ENCODE measurements at regions not wholly inside any gene's neighbourhood (a gene's known extent, or its start where the extent isn't known, plus 50 kb on each side); places are given as distances from the start of the nearest gene placed in this dataset.

DNA sequence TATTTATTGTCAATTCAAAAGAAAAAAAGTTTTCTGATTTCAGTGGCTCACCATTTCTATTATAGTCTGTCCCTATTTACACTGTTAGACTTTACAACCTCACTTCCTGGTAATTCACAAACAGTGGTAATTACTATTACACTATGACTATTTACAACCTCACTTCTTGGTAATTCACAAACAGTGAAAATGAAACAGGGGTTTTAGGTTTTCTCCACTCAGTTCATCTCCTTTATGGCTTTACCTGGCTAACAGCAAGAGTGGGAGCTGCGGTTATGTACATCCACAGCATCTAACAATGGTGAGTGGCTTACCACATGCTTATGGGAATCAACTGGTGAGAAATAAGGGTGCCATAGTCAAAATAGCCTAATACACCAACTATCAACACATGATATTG is 166.4 kb downstream of the CASP12 start:
- H3K27me3 ChIP-seq (ENCODE audit: insufficient read depth, insufficient read length) = no peaks in the 10 kb centered on the region
- H3K4me3 ChIP-seq (ENCODE audit: insufficient read length, low read depth) = no peak overlapping the region
- no peak for DNase-seq (ENCODE audit: low read depth, low spot score)
- no peaks in the 10 kb centered on the region for H3K36me3 ChIP-seq (ENCODE audit: insufficient read depth, insufficient read length, low read length)
- no peaks in the 10 kb centered on the region for H3K9me3 ChIP-seq (ENCODE audit: insufficient read depth, low read length)
- H3K4me1 ChIP-seq (ENCODE audit: insufficient read depth, insufficient read length) = no peaks in the 10 kb centered on the region
- no peak overlapping the region for H3K9ac ChIP-seq (ENCODE audit: insufficient read length, low read depth)
- TF ChIP-seq ZNF274 (IDR thresholded peaks at IDR 0.05; ENCODE audit: low read depth, low read length) = no peak
- no peak for TF ChIP-seq SUZ12 (IDR thresholded peaks at IDR 0.05; ENCODE audit: extremely low read depth, insufficient read depth, insufficient read length)
- no peak for TF ChIP-seq YY1 (IDR thresholded peaks at IDR 0.05; ENCODE audit: insufficient read depth, insufficient read length)

DNA sequence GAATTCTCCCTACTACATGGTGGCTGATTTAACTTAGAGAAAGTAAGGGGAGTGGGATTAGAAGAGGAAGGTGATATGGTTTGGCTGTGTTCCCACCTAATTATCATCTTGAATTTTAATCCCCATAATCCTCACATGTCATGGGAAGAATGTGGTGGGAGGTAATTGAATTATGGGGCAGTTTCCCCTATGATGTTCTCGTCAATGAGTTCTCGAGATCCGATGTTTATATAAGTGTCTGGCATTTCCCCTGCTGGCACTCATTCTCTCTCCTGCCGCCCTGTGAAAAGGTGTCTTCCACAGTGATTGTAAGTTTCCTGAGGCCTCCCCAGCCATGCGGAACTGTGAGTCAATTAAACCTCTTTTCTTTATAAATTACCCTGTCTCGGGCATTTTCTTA is 169.3 kb downstream of the CASP12 start:
- Histone ChIP-seq H3K4me3 (ENCODE audit: insufficient read length, low read depth) (no peak overlapping the region), H3K27me3 (ENCODE audit: insufficient read depth, insufficient read length) (no peaks in the 10 kb centered on the region), H3K36me3 (ENCODE audit: insufficient read depth, insufficient read length, low read length) (no peaks in the 10 kb centered on the region), H3K4me1 (ENCODE audit: insufficient read depth, insufficient read length) (no peaks in the 10 kb centered on the region), H3K9ac (ENCODE audit: insufficient read length, low read depth) (no peak overlapping the region), H3K9me3 (ENCODE audit: insufficient read depth, low read length) (no peaks in the 10 kb centered on the region)
- DNase-seq (ENCODE audit: low read depth, low spot score) = no peak
- TF ChIP-seq SUZ12 (IDR thresholded peaks at IDR 0.05; ENCODE audit: extremely low read depth, insufficient read depth, insufficient read length) (no peak), YY1 (IDR thresholded peaks at IDR 0.05; ENCODE audit: insufficient read depth, insufficient read length) (no peak), ZNF274 (IDR thresholded peaks at IDR 0.05; ENCODE audit: low read depth, low read length) (no peak)

DNA sequence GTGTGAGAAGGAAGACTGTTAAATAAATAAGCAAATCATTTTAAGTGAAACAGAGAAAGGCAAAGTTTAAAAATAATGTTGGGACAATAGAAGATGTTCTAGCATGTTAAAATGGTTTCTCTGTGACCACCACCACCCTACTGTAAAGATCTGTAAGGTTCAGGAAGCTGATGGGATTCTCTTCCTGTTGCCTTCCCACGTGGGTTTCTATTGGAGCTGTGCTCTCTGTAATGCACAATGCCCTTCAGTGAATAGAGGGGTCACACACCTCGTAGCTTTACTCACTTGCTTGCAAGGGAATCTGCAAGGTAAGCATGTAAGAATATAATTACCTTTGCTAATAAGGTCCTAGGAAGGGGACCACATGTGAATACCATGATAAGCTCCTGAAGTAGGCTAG is 170.5 kb downstream of the CASP12 start:
- no peaks in the 10 kb centered on the region for H3K4me1 ChIP-seq (ENCODE audit: insufficient read depth, insufficient read length)
- DNase-seq (ENCODE audit: low read depth, low spot score) = no peak
- no peaks in the 10 kb centered on the region for H3K9me3 ChIP-seq (ENCODE audit: insufficient read depth, low read length)
- no peaks in the 10 kb centered on the region for H3K36me3 ChIP-seq (ENCODE audit: insufficient read depth, insufficient read length, low read length)
- no peak overlapping the region for H3K4me3 ChIP-seq (ENCODE audit: insufficient read length, low read depth)
- H3K27me3 ChIP-seq (ENCODE audit: insufficient read depth, insufficient read length) = no peaks in the 10 kb centered on the region
- H3K9ac ChIP-seq (ENCODE audit: insufficient read length, low read depth) = no peak overlapping the region
- TF ChIP-seq ZNF274 (IDR thresholded peaks at IDR 0.05; ENCODE audit: low read depth, low read length) = no peak
- no peak for TF ChIP-seq SUZ12 (IDR thresholded peaks at IDR 0.05; ENCODE audit: extremely low read depth, insufficient read depth, insufficient read length)
- no peak for TF ChIP-seq YY1 (IDR thresholded peaks at IDR 0.05; ENCODE audit: insufficient read depth, insufficient read length)

DNA sequence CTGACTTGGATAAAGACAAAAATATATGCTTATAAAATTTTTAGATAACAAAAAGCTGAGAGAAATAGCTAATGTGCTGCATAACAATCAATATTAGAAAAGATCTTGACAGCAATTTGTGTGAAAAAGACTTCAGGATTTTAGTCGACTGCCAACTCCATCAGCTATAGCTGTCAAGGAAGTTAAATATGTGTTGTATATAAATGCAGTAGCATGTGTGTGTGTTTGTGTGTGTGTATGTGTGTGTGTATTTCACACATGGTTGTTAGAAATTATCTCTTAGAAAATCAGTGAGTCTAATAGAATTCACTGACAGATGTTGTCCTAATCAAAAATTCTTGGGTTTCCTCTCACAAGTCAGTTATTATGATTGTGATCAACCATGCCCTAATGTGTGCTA is 171.2 kb downstream of the CASP12 start:
- H3K4me1 ChIP-seq (ENCODE audit: insufficient read depth, insufficient read length) = no peaks in the 10 kb centered on the region
- no peak overlapping the region for H3K4me3 ChIP-seq (ENCODE audit: insufficient read length, low read depth)
- H3K36me3 ChIP-seq (ENCODE audit: insufficient read depth, insufficient read length, low read length) = no peaks in the 10 kb centered on the region
- DNase-seq (ENCODE audit: low read depth, low spot score) = no peak
- TF ChIP-seq YY1 (IDR thresholded peaks at IDR 0.05; ENCODE audit: insufficient read depth, insufficient read length) (no peak), SUZ12 (IDR thresholded peaks at IDR 0.05; ENCODE audit: extremely low read depth, insufficient read depth, insufficient read length) (no peak), ZNF274 (IDR thresholded peaks at IDR 0.05; ENCODE audit: low read depth, low read length) (no peak)
- no peak overlapping the region for H3K9ac ChIP-seq (ENCODE audit: insufficient read length, low read depth)
- no peaks in the 10 kb centered on the region for H3K27me3 ChIP-seq (ENCODE audit: insufficient read depth, insufficient read length)
- H3K9me3 ChIP-seq (ENCODE audit: insufficient read depth, low read length) = no peaks in the 10 kb centered on the region

DNA sequence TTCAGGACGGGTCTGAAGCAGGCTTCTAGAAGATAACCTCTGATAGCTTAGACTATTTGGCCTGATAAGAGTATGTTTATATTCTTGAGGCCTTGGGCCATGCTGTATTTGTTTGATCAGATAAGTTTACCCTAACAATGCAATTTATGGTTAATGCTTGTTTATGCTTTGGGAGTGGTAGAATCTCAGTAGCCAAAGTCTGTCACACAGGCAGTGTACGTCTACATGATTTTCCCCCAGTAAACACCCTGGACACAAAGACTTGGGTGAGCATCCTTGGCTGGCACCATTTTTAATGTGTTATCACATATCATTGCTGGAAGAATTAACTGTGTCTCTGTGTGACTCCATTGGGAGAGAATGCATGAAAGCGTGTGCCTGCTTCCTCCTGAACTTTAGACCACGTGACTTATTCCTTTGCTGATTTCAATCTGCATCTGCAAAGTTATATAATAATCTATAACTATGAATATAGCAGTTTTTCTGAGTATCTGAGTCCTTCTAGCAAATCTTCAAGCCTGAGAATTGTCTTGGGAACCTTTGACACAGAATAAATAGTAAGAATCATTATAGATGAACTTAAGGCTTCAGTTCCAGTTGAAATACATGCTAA is 172.4 kb downstream of the CASP12 start:
- TF ChIP-seq SUZ12 (IDR thresholded peaks at IDR 0.05; ENCODE audit: extremely low read depth, insufficient read depth, insufficient read length) (no peak), YY1 (IDR thresholded peaks at IDR 0.05; ENCODE audit: insufficient read depth, insufficient read length) (no peak), ZNF274 (IDR thresholded peaks at IDR 0.05; ENCODE audit: low read depth, low read length) (no peak)
- H3K4me1 ChIP-seq (ENCODE audit: insufficient read depth, insufficient read length) = no peaks in the 10 kb centered on the region
- no peak for DNase-seq (ENCODE audit: low read depth, low spot score)
- H3K4me3 ChIP-seq (ENCODE audit: insufficient read length, low read depth) = no peak overlapping the region
- H3K27me3 ChIP-seq (ENCODE audit: insufficient read depth, insufficient read length) = no peaks in the 10 kb centered on the region
- no peaks in the 10 kb centered on the region for H3K9me3 ChIP-seq (ENCODE audit: insufficient read depth, low read length)
- no peak overlapping the region for H3K9ac ChIP-seq (ENCODE audit: insufficient read length, low read depth)
- no peaks in the 10 kb centered on the region for H3K36me3 ChIP-seq (ENCODE audit: insufficient read depth, insufficient read length, low read length)

DNA sequence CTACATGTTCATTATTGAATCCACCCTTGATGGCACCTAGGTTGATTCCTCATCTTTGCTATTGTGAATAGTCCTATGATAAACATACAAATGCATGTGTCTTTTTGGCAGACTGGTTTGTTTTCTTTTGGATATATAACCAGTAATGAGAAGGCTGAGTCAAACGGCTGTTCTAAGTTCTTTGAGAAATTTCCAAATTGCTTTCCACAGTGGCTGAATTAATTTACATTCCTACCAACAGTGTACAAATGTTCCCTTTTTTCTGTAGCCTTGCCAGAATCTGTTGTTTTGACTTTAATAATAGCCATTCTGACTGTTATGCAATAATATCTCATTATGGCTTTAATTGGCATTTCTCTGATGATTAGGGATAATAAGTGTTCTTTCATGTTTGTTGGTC is 184.9 kb downstream of the CASP12 start:
- Histone ChIP-seq H3K4me1 (ENCODE audit: insufficient read depth, insufficient read length) (no peaks in the 10 kb centered on the region), H3K9me3 (ENCODE audit: insufficient read depth, low read length) (no peaks in the 10 kb centered on the region), H3K27me3 (ENCODE audit: insufficient read depth, insufficient read length) (no peaks in the 10 kb centered on the region), H3K4me3 (ENCODE audit: insufficient read length, low read depth) (no peak overlapping the region), H3K9ac (ENCODE audit: insufficient read length, low read depth) (no peak overlapping the region), H3K36me3 (ENCODE audit: insufficient read depth, insufficient read length, low read length) (no peaks in the 10 kb centered on the region)
- no peak for DNase-seq (ENCODE audit: low read depth, low spot score)
- TF ChIP-seq ZNF274 (IDR thresholded peaks at IDR 0.05; ENCODE audit: low read depth, low read length) (no peak), YY1 (IDR thresholded peaks at IDR 0.05; ENCODE audit: insufficient read depth, insufficient read length) (no peak), SUZ12 (IDR thresholded peaks at IDR 0.05; ENCODE audit: extremely low read depth, insufficient read depth, insufficient read length) (no peak)

DNA sequence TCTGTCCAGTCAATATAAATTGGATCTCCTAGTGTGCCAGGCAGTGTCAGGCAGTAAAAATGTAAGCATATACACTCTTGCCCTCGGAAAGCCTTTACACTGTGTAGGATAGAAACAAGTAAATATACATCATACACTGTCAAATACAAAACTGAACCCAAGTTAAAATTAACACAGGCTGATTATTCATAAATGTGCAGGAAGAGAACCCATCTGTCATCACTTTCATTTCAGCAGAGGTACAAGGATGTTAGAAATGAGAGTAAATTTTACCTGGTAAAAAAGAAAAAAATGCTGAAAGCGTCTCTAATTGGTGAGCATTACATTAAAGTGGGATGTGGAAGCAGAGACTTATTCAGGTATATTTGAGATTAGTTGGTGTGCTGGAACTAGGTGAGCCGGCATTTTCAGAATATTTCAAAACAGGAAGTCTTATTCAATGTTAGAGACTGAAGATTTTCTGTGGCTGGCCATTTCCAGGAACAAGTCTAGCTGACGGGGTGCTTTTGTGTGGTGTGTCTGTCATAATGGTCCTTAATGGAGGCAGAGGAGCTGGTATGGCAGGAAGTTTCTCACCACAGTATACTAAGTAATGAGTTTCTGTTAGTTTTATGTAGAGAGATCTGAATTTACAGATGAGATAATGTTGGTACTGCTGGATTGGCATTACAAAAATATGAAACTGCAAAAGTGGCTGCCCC is 192.6 kb downstream of the CASP12 start:
- DNase-seq (ENCODE audit: low read depth, low spot score) = no peak
- Histone ChIP-seq H3K4me3 (ENCODE audit: insufficient read length, low read depth) (no peak overlapping the region), H3K27me3 (ENCODE audit: insufficient read depth, insufficient read length) (no peaks in the 10 kb centered on the region), H3K36me3 (ENCODE audit: insufficient read depth, insufficient read length, low read length) (no peaks in the 10 kb centered on the region), H3K4me1 (ENCODE audit: insufficient read depth, insufficient read length) (no peaks in the 10 kb centered on the region), H3K9me3 (ENCODE audit: insufficient read depth, low read length) (no peaks in the 10 kb centered on the region), H3K9ac (ENCODE audit: insufficient read length, low read depth) (no peak overlapping the region)
- no peak for TF ChIP-seq SUZ12 (IDR thresholded peaks at IDR 0.05; ENCODE audit: extremely low read depth, insufficient read depth, insufficient read length)
- TF ChIP-seq YY1 (IDR thresholded peaks at IDR 0.05; ENCODE audit: insufficient read depth, insufficient read length) = no peak
- TF ChIP-seq ZNF274 (IDR thresholded peaks at IDR 0.05; ENCODE audit: low read depth, low read length) = no peak
